Stimulated activated CD4-positive, alpha-beta T cell treated with anti-CD3 and anti-CD28 coated beads, Interleukin-15, amount 100 ng/mL, for 48 hours (primary cell): ENCODE measurements at regions not wholly inside any gene's neighbourhood (a gene's known extent, or its start where the extent isn't known, plus 50 kb on each side); places are given as distances from the start of the nearest gene placed in this dataset.
"Not testable (repeated sequence)": the region's sequence is repeated elsewhere in the genome, so short reads cannot be mapped to it uniquely, and the experiment has no call there.

Experiments
- DNase-seq, 2 donors: peaks; one replicate each; pipeline ENCODE4 v3.0.0-alpha.2; 2020; ENCODE audit warnings: low read depth in 2 of 2

GRCh38 chr3:20832963-20833362, 647.0 kb upstream of the SGO1 start:
- no peak for DNase-seq

GRCh38 chr3:20822251-20822650, 636.2 kb upstream of the SGO1 start:
- DNase-seq = no peak

GRCh38 chr3:20820872-20821271, 634.9 kb upstream of the SGO1 start:
- DNase-seq = not testable (repeated sequence)

GRCh38 chr3:20811631-20812030, 625.6 kb upstream of the SGO1 start:
- no peak for DNase-seq

- DNase-seq = no peak
Measured at GRCh38 chr3:20811006-20811405, 625.0 kb upstream of the SGO1 start.

GRCh38 chr3:20810555-20810954, 624.5 kb upstream of the SGO1 start:
- no peak for DNase-seq

GRCh38 chr3:20809356-20809755, 623.4 kb upstream of the SGO1 start:
- no peak for DNase-seq

GRCh38 chr3:20808864-20809263, 622.9 kb upstream of the SGO1 start:
- no peak for DNase-seq

GRCh38 chr3:20798666-20799065, 612.7 kb upstream of the SGO1 start:
- no peak for DNase-seq

GRCh38 chr3:20787005-20787404, 601.0 kb upstream of the SGO1 start:
- DNase-seq = no peak

GRCh38 chr3:20776692-20777091, 590.7 kb upstream of the SGO1 start:
- no peak for DNase-seq

- no peak for DNase-seq
Measured at GRCh38 chr3:20776286-20776685, 590.3 kb upstream of the SGO1 start.

- DNase-seq = no peak
Measured at GRCh38 chr3:20773320-20773984, 587.4 kb upstream of the SGO1 start.

GRCh38 chr3:20772869-20773268, 586.9 kb upstream of the SGO1 start:
- no peak for DNase-seq

- no peak for DNase-seq
Measured at GRCh38 chr3:20769430-20769829, 583.4 kb upstream of the SGO1 start.

GRCh38 chr3:20760981-20761380, 575.0 kb upstream of the SGO1 start:
- DNase-seq = no peak

GRCh38 chr3:20752416-20752815, 566.4 kb upstream of the SGO1 start:
- no peak for DNase-seq

- no peak for DNase-seq
Measured at GRCh38 chr3:20751296-20751695, 565.3 kb upstream of the SGO1 start.

GRCh38 chr3:20747741-20748140, 561.7 kb upstream of the SGO1 start:
- DNase-seq = no peak

- no peak for DNase-seq
Measured at GRCh38 chr3:20743553-20744321, 557.7 kb upstream of the SGO1 start.

- DNase-seq = no peak
Measured at GRCh38 chr3:20742903-20743552, 557.0 kb upstream of the SGO1 start.

GRCh38 chr3:20741381-20741780, 555.4 kb upstream of the SGO1 start:
- no peak for DNase-seq

GRCh38 chr3:20739814-20740213, 553.8 kb upstream of the SGO1 start:
- DNase-seq = no peak
